ENCODE measurements at regions not wholly inside any gene's neighbourhood (a gene's known extent, or its start where the extent isn't known, plus 50 kb on each side); places are given as distances from the start of the nearest gene placed in this dataset.

DNA sequence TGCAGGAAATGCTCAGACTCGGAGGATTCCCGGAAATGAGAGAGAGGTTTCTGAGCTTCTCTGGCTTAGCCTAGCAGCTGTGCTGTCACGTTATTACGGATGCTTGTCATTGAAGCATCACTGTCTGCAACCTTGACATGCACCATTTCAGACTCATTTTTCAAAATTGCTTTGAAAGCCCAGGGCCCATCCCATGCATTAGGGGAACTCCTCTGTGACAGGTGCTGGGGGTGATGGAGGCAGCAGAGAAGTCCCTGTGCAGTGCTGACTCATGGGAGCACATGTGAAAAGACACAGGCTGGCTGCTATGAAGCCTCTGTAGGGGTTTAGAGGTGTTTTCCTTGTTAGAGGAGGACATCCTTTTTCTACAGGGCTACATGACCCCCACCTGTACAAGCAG is 214.0 kb upstream of the MPHOSPH6 start:
- H3K4me1 ChIP-seq (ENCODE audit: insufficient read depth, low read length), result no peaks in the 10 kb centered on the region
- H3K27me3 ChIP-seq (ENCODE audit: insufficient read depth, low read length), result no peaks in the 10 kb centered on the region
- no peak overlapping the region for H3K4me3 ChIP-seq (ENCODE audit: insufficient read depth, low read length)
- TF ChIP-seq CTCF (IDR thresholded peaks at IDR 0.05; ENCODE audit: extremely low read depth, low read depth, low read length), result no peak
- H3K27ac ChIP-seq (ENCODE audit: low read depth, low read length), result no peak overlapping the region
- H3K79me2 ChIP-seq (ENCODE audit: insufficient read depth, low read length), result no peaks in the 10 kb centered on the region
- no peaks in the 10 kb centered on the region for H4K20me1 ChIP-seq (ENCODE audit: insufficient read depth, low read length)
- no peak for DNase-seq (ENCODE audit: insufficient read length, low spot score, missing footprints)
- H3K9me3 ChIP-seq (ENCODE audit: low read depth, low read length), result no peaks in the 10 kb centered on the region
- H2AFZ ChIP-seq (ENCODE audit: low read length), result no peak overlapping the region
- H3K4me2 ChIP-seq (ENCODE audit: insufficient read depth, low read length), result no peak overlapping the region
- H3K36me3 ChIP-seq (ENCODE audit: insufficient read depth, low read length), result no peaks in the 10 kb centered on the region

- Histone ChIP-seq H3K4me1 (ENCODE audit: insufficient read depth, low read length) (no peaks in the 10 kb centered on the region), H3K27ac (ENCODE audit: low read depth, low read length) (no peak overlapping the region), H3K9me3 (ENCODE audit: low read depth, low read length) (no peaks in the 10 kb centered on the region), H3K79me2 (ENCODE audit: insufficient read depth, low read length) (no peaks in the 10 kb centered on the region), H4K20me1 (ENCODE audit: insufficient read depth, low read length) (no peaks in the 10 kb centered on the region), H3K27me3 (ENCODE audit: insufficient read depth, low read length) (no peaks in the 10 kb centered on the region), H3K4me2 (ENCODE audit: insufficient read depth, low read length) (no peak overlapping the region), H3K36me3 (ENCODE audit: insufficient read depth, low read length) (no peaks in the 10 kb centered on the region), H2AFZ (ENCODE audit: low read length) (no peak overlapping the region), H3K4me3 (ENCODE audit: insufficient read depth, low read length) (no peak overlapping the region)
- no peak for DNase-seq (ENCODE audit: insufficient read length, low spot score, missing footprints)
- no peak for TF ChIP-seq CTCF (IDR thresholded peaks at IDR 0.05; ENCODE audit: extremely low read depth, low read depth, low read length)
These were observed 212.5 kb upstream of the MPHOSPH6 start for GRCh38 chr16:82382521-82382920.

GRCh38 chr16:82379551-82379950 is 209.5 kb upstream of the MPHOSPH6 start:
- Histone ChIP-seq H3K36me3 (ENCODE audit: insufficient read depth, low read length) (no peaks in the 10 kb centered on the region), H4K20me1 (ENCODE audit: insufficient read depth, low read length) (no peaks in the 10 kb centered on the region), H3K4me3 (ENCODE audit: insufficient read depth, low read length) (no peak overlapping the region), H3K4me1 (ENCODE audit: insufficient read depth, low read length) (no peaks in the 10 kb centered on the region), H3K27me3 (ENCODE audit: insufficient read depth, low read length) (no peaks in the 10 kb centered on the region), H2AFZ (ENCODE audit: low read length) (no peak overlapping the region), H3K27ac (ENCODE audit: low read depth, low read length) (no peak overlapping the region), H3K9me3 (ENCODE audit: low read depth, low read length) (no peaks in the 10 kb centered on the region), H3K79me2 (ENCODE audit: insufficient read depth, low read length) (no peaks in the 10 kb centered on the region), H3K4me2 (ENCODE audit: insufficient read depth, low read length) (no peak overlapping the region)
- TF ChIP-seq CTCF (IDR thresholded peaks at IDR 0.05; ENCODE audit: extremely low read depth, low read depth, low read length), result no peak
- no peak for DNase-seq (ENCODE audit: insufficient read length, low spot score, missing footprints)

- no peaks in the 10 kb centered on the region for H3K36me3 ChIP-seq (ENCODE audit: insufficient read depth, low read length)
- H3K4me2 ChIP-seq (ENCODE audit: insufficient read depth, low read length), result no peak overlapping the region
- H3K79me2 ChIP-seq (ENCODE audit: insufficient read depth, low read length), result no peaks in the 10 kb centered on the region
- H3K9me3 ChIP-seq (ENCODE audit: low read depth, low read length), result no peaks in the 10 kb centered on the region
- no peak overlapping the region for H2AFZ ChIP-seq (ENCODE audit: low read length)
- no peak for TF ChIP-seq CTCF (IDR thresholded peaks at IDR 0.05; ENCODE audit: extremely low read depth, low read depth, low read length)
- no peak overlapping the region for H3K4me3 ChIP-seq (ENCODE audit: insufficient read depth, low read length)
- no peak for DNase-seq (ENCODE audit: insufficient read length, low spot score, missing footprints)
- H3K27ac ChIP-seq (ENCODE audit: low read depth, low read length), result no peak overlapping the region
- H3K4me1 ChIP-seq (ENCODE audit: insufficient read depth, low read length), result no peaks in the 10 kb centered on the region
- H4K20me1 ChIP-seq (ENCODE audit: insufficient read depth, low read length), result no peaks in the 10 kb centered on the region
- no peaks in the 10 kb centered on the region for H3K27me3 ChIP-seq (ENCODE audit: insufficient read depth, low read length)
These were observed 204.0 kb upstream of the MPHOSPH6 start for GRCh38 chr16:82373976-82374375.

Data from osteoblast (primary cell).